Caco-2 (cell line): ENCODE measurements at regions not wholly inside any gene's neighbourhood (a gene's known extent, or its start where the extent isn't known, plus 50 kb on each side); places are given as distances from the start of the nearest gene placed in this dataset.

Experiments used
- BruUV-seq: library from RNA; stranded (reverse); fragments of 400-500 nt; replicated peaks from 2 replicates; lab custom pipeline; 2021; lab: Mats Ljungman, UMichigan
- CTCF ChIA-PET: fragments of 300-600 bp; sonication (Branson Sonifier 250); formaldehyde crosslinking; loops from one replicate; lab custom pipeline; 2022; ENCODE audit warnings: antibody characterized with exemption; lab: Charles Lee
- POLR2A ChIA-PET: fragments of 300-600 bp; sonication (Branson Sonifier 250); formaldehyde crosslinking; loops from one replicate; lab custom pipeline; 2022; ENCODE audit warnings: antibody characterized with exemption; lab: Charles Lee
- DNase-seq, 2 experiments: peaks; one replicate each; pipeline versions ENCODE4 v3.0.0 to v3.0.0-alpha.2; 2020 to 2022
- H3K27me3 ChIP-seq: replicated peaks from 2 replicates; pipeline ENCODE4 v1.6.0; 2011; ENCODE audit warnings: low read length; ENCODE audit not compliant: control insufficient read depth, insufficient read depth
- H3K36me3 ChIP-seq: 2 replicates; pipeline ENCODE4 v1.5.1; 2011; ENCODE audit warnings: low read length; ENCODE audit not compliant: control insufficient read depth, insufficient read depth
- H3K4me1 ChIP-seq: fragments of 250-450 bp; sonication (Bioruptor Pico); 2 replicates; pipeline ENCODE4 v1.5.1; 2020; ENCODE audit warnings: mild to moderate bottlenecking
- H3K4me3 ChIP-seq: 2 replicates; pipeline ENCODE4 v1.5.1; 2011; ENCODE audit warnings: low read depth, mild to moderate bottlenecking, control low read depth, low read length
- H3K9me3 ChIP-seq: fragments of 250-450 bp; sonication (Bioruptor Pico); 2 replicates; pipeline ENCODE4 v1.5.1; 2020; ENCODE audit warnings: mild to moderate bottlenecking, moderate library complexity
- H3K27ac Mint-ChIP-seq: one replicate; pipeline ENCODE4 v1.8.0; 2022; ENCODE audit warnings: mixed read lengths; ENCODE audit not compliant: unreplicated experiment
- H3K27me3 Mint-ChIP-seq: one replicate; pipeline ENCODE4 v1.8.0; 2022; ENCODE audit warnings: mixed read lengths; ENCODE audit not compliant: insufficient read depth, unreplicated experiment
- H3K36me3 Mint-ChIP-seq: one replicate; pipeline ENCODE4 v1.8.0; 2022; ENCODE audit warnings: mild to moderate bottlenecking, mixed read lengths; ENCODE audit not compliant: insufficient read depth, unreplicated experiment
- H3K4me1 Mint-ChIP-seq: one replicate; pipeline ENCODE4 v1.8.0; 2022; ENCODE audit warnings: low read depth, mixed read lengths; ENCODE audit not compliant: unreplicated experiment
- H3K4me3 Mint-ChIP-seq: one replicate; pipeline ENCODE4 v1.8.0; 2022; ENCODE audit warnings: mild to moderate bottlenecking, moderate library complexity, mixed read lengths; ENCODE audit not compliant: unreplicated experiment
- H3K9me3 Mint-ChIP-seq: one replicate; pipeline ENCODE4 v1.8.0; 2022; ENCODE audit warnings: mixed read lengths; ENCODE audit not compliant: unreplicated experiment
- CTCF ChIP-seq, 2 experiments: fragments of 200-600 bp in 1 of 2; IDR thresholded peaks; 1 replicate in 1 of 2; 2 replicates in 1 of 2; pipeline versions ENCODE4 v1.5.1 to v1.8.0; 2011 to 2022; ENCODE audit warnings: antibody characterized with exemption in 1 of 2, control low read depth in 1 of 2, inconsistent platforms in 1 of 2, low read depth in 1 of 2, low read length in 1 of 2, mild to moderate bottlenecking in 1 of 2, moderate library complexity in 1 of 2; ENCODE audit not compliant: insufficient read depth in 1 of 2, severe bottlenecking in 1 of 2, unreplicated experiment in 1 of 2
- intact Hi-C: fragments of 100-400 bp; cut with micrococcal nuclease; formaldehyde crosslinking; loops from one replicate; pipeline ENCODE4 v1.10.0; 2022; ENCODE audit not compliant: unreplicated experiment

GRCh38 chr5:143657647-143658285, 154.2 kb upstream of the HMHB1 start:
- H3K4me3 ChIP-seq: no peak overlapping the region
- Mint-ChIP-seq H3K36me3 (peaks cover 7% of the 10 kb centered on the region), H3K27me3 (no peaks in the 10 kb centered on the region), H3K4me3 (no peak overlapping the region), H3K9me3 (peaks cover 14% of the 10 kb centered on the region), H3K27ac (peak overlapping the region; percentile 32), H3K4me1 (peaks cover 26% of the 10 kb centered on the region)
- BruUV-seq: no TSS peak
- no peaks in the 10 kb centered on the region for H3K27me3 ChIP-seq
- intact Hi-C loops: no loop called here
- ChIA-PET CTCF (no interaction called here), POLR2A (no interaction called here)
- peaks cover 3% of the 10 kb centered on the region for H3K9me3 ChIP-seq
- peaks cover 32% of the 10 kb centered on the region for H3K4me1 ChIP-seq
- H3K36me3 ChIP-seq: no peaks in the 10 kb centered on the region
- TF ChIP-seq CTCF (IDR thresholded peaks at IDR 0.05; ENCODE audit: insufficient read depth in 1 of 2, low read depth in 1 of 2, low read length in 1 of 2, severe bottlenecking in 1 of 2, unreplicated experiment in 1 of 2): no peak
- DNase-seq: no peak

GRCh38 chr5:143653766-143654282, 158.1 kb upstream of the HMHB1 start:
- POLR2A ChIA-PET: no interaction called here
- Mint-ChIP-seq H3K4me3 (no peak overlapping the region), H3K9me3 (peaks cover 16% of the 10 kb centered on the region), H3K4me1 (peaks cover 15% of the 10 kb centered on the region), H3K27ac (no peak overlapping the region), H3K36me3 (no peaks in the 10 kb centered on the region), H3K27me3 (no peaks in the 10 kb centered on the region)
- no TSS peak for BruUV-seq
- Histone ChIP-seq H3K4me1 (peaks cover 9% of the 10 kb centered on the region), H3K27me3 (no peaks in the 10 kb centered on the region), H3K4me3 (no peak overlapping the region), H3K9me3 (peaks cover 3% of the 10 kb centered on the region), H3K36me3 (no peaks in the 10 kb centered on the region)
- CTCF ChIA-PET: no interaction called here
- DNase-seq: no peak
- TF ChIP-seq CTCF (IDR thresholded peaks at IDR 0.05; ENCODE audit: insufficient read depth in 1 of 2, low read depth in 1 of 2, low read length in 1 of 2, severe bottlenecking in 1 of 2, unreplicated experiment in 1 of 2): no peak
- intact Hi-C loops: no loop called here

GRCh38 chr5:143653256-143653655, 158.7 kb upstream of the HMHB1 start:
- DNase-seq: no peak
- H3K4me1 ChIP-seq: peaks cover 5% of the 10 kb centered on the region; the same call in 1 of the 2 replicates
- ChIA-PET POLR2A (no interaction called here), CTCF (no interaction called here)
- no peak for TF ChIP-seq CTCF (IDR thresholded peaks at IDR 0.05; ENCODE audit: insufficient read depth in 1 of 2, low read depth in 1 of 2, low read length in 1 of 2, severe bottlenecking in 1 of 2, unreplicated experiment in 1 of 2)
- Mint-ChIP-seq H3K9me3 (peaks cover 18% of the 10 kb centered on the region), H3K36me3 (no peaks in the 10 kb centered on the region), H3K4me3 (no peak overlapping the region), H3K27me3 (no peaks in the 10 kb centered on the region), H3K27ac (no peak overlapping the region), H3K4me1 (peaks cover 15% of the 10 kb centered on the region)
- no TSS peak for BruUV-seq
- no peak overlapping the region for H3K4me3 ChIP-seq
- H3K27me3 ChIP-seq: no peaks in the 10 kb centered on the region
- H3K9me3 ChIP-seq: peaks cover 3% of the 10 kb centered on the region
- intact Hi-C loops: no loop called here
- H3K36me3 ChIP-seq: no peaks in the 10 kb centered on the region
